HT1080 (cell line): ENCODE measurements at regions not wholly inside any gene's neighbourhood (a gene's known extent, or its start where the extent isn't known, plus 50 kb on each side); places are given as distances from the start of the nearest gene placed in this dataset.

Experiments used
- DNase-seq: peaks from one replicate; pipeline ENCODE4 v3.0.0-alpha.2; 2015; ENCODE audit warnings: low read depth

GRCh38 chr12:4137015-4137414 is 136.5 kb upstream of the CCND2 start:
- DNase-seq = no peak

GRCh38 chr12:4135919-4136605 is 137.5 kb upstream of the CCND2 start:
- no peak for DNase-seq

GRCh38 chr12:4134448-4135263 is 138.9 kb upstream of the CCND2 start:
- DNase-seq = no peak

GRCh38 chr12:4133636-4134447 is 139.7 kb upstream of the CCND2 start:
- no peak for DNase-seq

- DNase-seq = no peak
Measured at GRCh38 chr12:4133029-4133428, 140.5 kb upstream of the CCND2 start.

- no peak for DNase-seq
Measured at GRCh38 chr12:4121506-4122020, 152.0 kb upstream of the CCND2 start.

- no peak for DNase-seq
Measured at GRCh38 chr12:4120316-4120917, 153.1 kb upstream of the CCND2 start.

GRCh38 chr12:4119157-4119761 is 154.3 kb upstream of the CCND2 start:
- no peak for DNase-seq

- no peak for DNase-seq
Measured at GRCh38 chr12:4118601-4119156, 154.9 kb upstream of the CCND2 start.

- peak; percentile 41 for DNase-seq
Measured at GRCh38 chr12:4118017-4118510, 155.5 kb upstream of the CCND2 start.

- DNase-seq = no peak
Measured at GRCh38 chr12:4117386-4118016, 156.1 kb upstream of the CCND2 start.

- DNase-seq = peak; percentile 56
Measured at GRCh38 chr12:4116251-4117111, 157.1 kb upstream of the CCND2 start.

GRCh38 chr12:4115570-4115969 is 158.0 kb upstream of the CCND2 start:
- no peak for DNase-seq

GRCh38 chr12:4114986-4115385 is 158.6 kb upstream of the CCND2 start:
- DNase-seq = no peak

GRCh38 chr12:4112734-4113325 is 160.7 kb upstream of the CCND2 start:
- no peak for DNase-seq

GRCh38 chr12:4112290-4112689 is 161.3 kb upstream of the CCND2 start:
- DNase-seq = no peak

GRCh38 chr12:4111010-4111409 is 162.6 kb upstream of the CCND2 start:
- DNase-seq = no peak

- no peak for DNase-seq
Measured at GRCh38 chr12:4109826-4110225, 163.7 kb upstream of the CCND2 start.
